ENCODE measurements at regions not wholly inside any gene's neighbourhood (a gene's known extent, or its start where the extent isn't known, plus 50 kb on each side); places are given as distances from the start of the nearest gene placed in this dataset.
"Not testable (repeated sequence)": the region's sequence is repeated elsewhere in the genome, so short reads cannot be mapped to it uniquely, and the experiment has no call there.

- no peak for DNase-seq
Measured at GRCh38 chr6:884570-884969, 191.6 kb upstream of the EXOC2 start.

- DNase-seq, result no peak
Measured at GRCh38 chr6:882084-882598, 189.2 kb upstream of the EXOC2 start.

GRCh38 chr6:878179-878578 is 185.2 kb upstream of the EXOC2 start:
- no peak for DNase-seq

- DNase-seq, result no peak
Measured at GRCh38 chr6:875012-875411, 182.1 kb upstream of the EXOC2 start.

- no peak for DNase-seq
Measured at GRCh38 chr6:872570-873125, 179.7 kb upstream of the EXOC2 start.

- no peak for DNase-seq
Measured at GRCh38 chr6:871503-871902, 178.6 kb upstream of the EXOC2 start.

- no peak for DNase-seq
Measured at GRCh38 chr6:870096-870495, 177.2 kb upstream of the EXOC2 start.

GRCh38 chr6:868201-868600 is 175.3 kb upstream of the EXOC2 start:
- no peak for DNase-seq

- no peak for DNase-seq
Measured at GRCh38 chr6:867378-867777, 174.4 kb upstream of the EXOC2 start.

GRCh38 chr6:866316-866715 is 173.4 kb upstream of the EXOC2 start:
- no peak for DNase-seq

- DNase-seq, result no peak
Measured at GRCh38 chr6:865846-866245, 172.9 kb upstream of the EXOC2 start.

GRCh38 chr6:863831-864230 is 170.9 kb upstream of the EXOC2 start:
- DNase-seq, result no peak

GRCh38 chr6:863127-863526 is 170.2 kb upstream of the EXOC2 start:
- not testable (repeated sequence) for DNase-seq

- DNase-seq, result no peak
Measured at GRCh38 chr6:859936-860335, 167.0 kb upstream of the EXOC2 start.

GRCh38 chr6:854406-855118 is 161.6 kb upstream of the EXOC2 start:
- no peak for DNase-seq

GRCh38 chr6:852216-852615 is 159.3 kb upstream of the EXOC2 start:
- DNase-seq, result not testable (repeated sequence)

GRCh38 chr6:849075-849506 is 156.2 kb upstream of the EXOC2 start:
- DNase-seq, result no peak

- DNase-seq, result no peak
Measured at GRCh38 chr6:845566-845965, 152.6 kb upstream of the EXOC2 start.

GRCh38 chr6:845101-845500 is 152.2 kb upstream of the EXOC2 start:
- no peak for DNase-seq

GRCh38 chr6:842141-842540 is 149.2 kb upstream of the EXOC2 start:
- no peak for DNase-seq

- no peak for DNase-seq
Measured at GRCh38 chr6:841569-841968, 148.6 kb upstream of the EXOC2 start.

GRCh38 chr6:839201-839600 is 146.3 kb upstream of the EXOC2 start:
- no peak for DNase-seq

GRCh38 chr6:837380-837779 is 144.4 kb upstream of the EXOC2 start:
- DNase-seq, result no peak

GRCh38 chr6:836276-836853 is 143.4 kb upstream of the EXOC2 start:
- DNase-seq, result no peak

All from activated CD8-positive, alpha-beta memory T cell treated with anti-CD3 and anti-CD28 coated beads for 24 hours (primary cell).